Kidney (tissue), 13 donors: ENCODE measurements at regions not wholly inside any gene's neighbourhood (a gene's known extent, or its start where the extent isn't known, plus 50 kb on each side); places are given as distances from the start of the nearest gene placed in this dataset.
"Not testable (repeated sequence)": the region's sequence is repeated elsewhere in the genome, so short reads cannot be mapped to it uniquely, and the experiment has no call there.

ENCODE experiments used
- DNase-seq, 5 donors: peaks; one replicate each; pipeline ENCODE4 v3.0.0-alpha.2; 2013 to 2020
- FAIRE-seq: peaks from 2 replicates; lab custom pipeline; 2012; peaks lifted over from hg19 to GRCh38; lab: Jason Lieb, UNC
- H3K27ac ChIP-seq, 2 donors: one replicate each; pipeline ENCODE4 v1.7.0; 2013; ENCODE audit warnings: low read depth in 2 of 2, low read length in 2 of 2, inconsistent platforms in 1 of 2
- H3K27me3 ChIP-seq: one replicate; pipeline ENCODE4 v1.7.1; 2013; ENCODE audit warnings: low read length, inconsistent platforms; ENCODE audit not compliant: control insufficient read depth, insufficient read depth
- H3K36me3 ChIP-seq, 3 donors: one replicate each; pipeline versions ENCODE4 v1.7.0 to v1.7.1; 2013; ENCODE audit warnings: low read length in 3 of 3, control low read depth in 1 of 3, inconsistent platforms in 1 of 3; ENCODE audit not compliant: insufficient read depth in 3 of 3, control insufficient read depth in 2 of 3
- H3K4me1 ChIP-seq, 3 donors: one replicate each; pipeline versions ENCODE4 v1.7.0 to v1.7.1; 2013; ENCODE audit warnings: low read length in 3 of 3, inconsistent platforms in 1 of 3, low read depth in 1 of 3; ENCODE audit not compliant: control insufficient read depth in 2 of 3, insufficient read depth in 2 of 3
- H3K4me3 ChIP-seq, 3 donors: one replicate each; pipeline versions ENCODE4 v1.7.0 to v1.8.1; 2013; ENCODE audit warnings: low read length in 3 of 3, control low read depth in 1 of 3, inconsistent platforms in 1 of 3
- H3K9ac ChIP-seq, 3 donors: one replicate each; pipeline versions ENCODE4 v1.7.0 to v1.7.1; 2013; ENCODE audit warnings: low read length in 3 of 3, control low read depth in 1 of 3, inconsistent platforms in 1 of 3
- H3K9me3 ChIP-seq, 3 donors: one replicate each; pipeline versions ENCODE4 v1.7.0 to v1.7.1; 2013; ENCODE audit warnings: low read length in 3 of 3, control low read depth in 1 of 3, inconsistent platforms in 1 of 3; ENCODE audit not compliant: control insufficient read depth in 2 of 3, insufficient read depth in 1 of 3
- intact Hi-C: fragments of 100-400 bp; cut with DNase I; formaldehyde crosslinking; loops from one replicate; pipeline ENCODE4 v1.11.1; 2022
- TF ChIP-seq, protein P1 (sequence below): IDR thresholded peaks from 3 replicates; pipeline ENCODE4 v1.5.1; 2012; ENCODE audit warnings: mild to moderate bottlenecking, moderate library complexity, borderline replicate concordance; ENCODE audit not compliant: insufficient read depth; ENCODE audit errors: extremely low read depth
- donor health status: control.
- donor health status: control.
- donor health status: control.
- donor health status: control.
- donor health status: control.
- donor health status: DM: yes; HTN: yes; CAD: no.
- donor health status: Normal renal cell carcinoma (clear cell type).

DNA sequence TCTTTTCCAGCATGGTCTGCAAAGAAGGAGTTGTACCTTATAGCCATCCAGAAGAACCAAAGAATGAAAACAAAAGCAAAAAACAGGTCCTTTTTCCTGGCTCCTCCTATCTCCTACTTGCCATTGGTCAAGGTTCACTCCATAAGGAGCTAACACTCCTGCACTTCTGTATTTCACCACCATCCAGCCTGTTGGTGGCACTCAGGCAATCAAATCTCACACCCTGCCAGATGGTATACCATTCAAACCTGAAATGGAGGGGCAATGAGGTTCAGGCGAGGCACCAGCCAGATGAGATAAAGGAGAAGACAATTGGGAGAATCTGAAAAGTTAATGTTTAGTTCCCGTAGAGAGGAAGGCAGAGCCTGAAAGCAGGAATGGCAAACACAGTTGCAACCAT, 203.8 kb downstream of the ALDH8A1 start:
- no peak overlapping the region for H3K27ac ChIP-seq
- no peaks in the 10 kb centered on the region for H3K36me3 ChIP-seq
- H3K4me1 ChIP-seq, result peaks cover 0 to 7% (median 0%) of the 10 kb centered on the region in 3 donors
- H3K4me3 ChIP-seq, result no peak overlapping the region
- intact Hi-C loops, result no loop called here
- no peak for FAIRE-seq
- no peak for DNase-seq
- H3K9me3 ChIP-seq, result no peaks in the 10 kb centered on the region
- TF ChIP-seq, protein P1, sequence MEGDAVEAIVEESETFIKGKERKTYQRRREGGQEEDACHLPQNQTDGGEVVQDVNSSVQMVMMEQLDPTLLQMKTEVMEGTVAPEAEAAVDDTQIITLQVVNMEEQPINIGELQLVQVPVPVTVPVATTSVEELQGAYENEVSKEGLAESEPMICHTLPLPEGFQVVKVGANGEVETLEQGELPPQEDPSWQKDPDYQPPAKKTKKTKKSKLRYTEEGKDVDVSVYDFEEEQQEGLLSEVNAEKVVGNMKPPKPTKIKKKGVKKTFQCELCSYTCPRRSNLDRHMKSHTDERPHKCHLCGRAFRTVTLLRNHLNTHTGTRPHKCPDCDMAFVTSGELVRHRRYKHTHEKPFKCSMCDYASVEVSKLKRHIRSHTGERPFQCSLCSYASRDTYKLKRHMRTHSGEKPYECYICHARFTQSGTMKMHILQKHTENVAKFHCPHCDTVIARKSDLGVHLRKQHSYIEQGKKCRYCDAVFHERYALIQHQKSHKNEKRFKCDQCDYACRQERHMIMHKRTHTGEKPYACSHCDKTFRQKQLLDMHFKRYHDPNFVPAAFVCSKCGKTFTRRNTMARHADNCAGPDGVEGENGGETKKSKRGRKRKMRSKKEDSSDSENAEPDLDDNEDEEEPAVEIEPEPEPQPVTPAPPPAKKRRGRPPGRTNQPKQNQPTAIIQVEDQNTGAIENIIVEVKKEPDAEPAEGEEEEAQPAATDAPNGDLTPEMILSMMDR, result no peak
- no peak overlapping the region for H3K9ac ChIP-seq
- H3K27me3 ChIP-seq, result no peaks in the 10 kb centered on the region

DNA sequence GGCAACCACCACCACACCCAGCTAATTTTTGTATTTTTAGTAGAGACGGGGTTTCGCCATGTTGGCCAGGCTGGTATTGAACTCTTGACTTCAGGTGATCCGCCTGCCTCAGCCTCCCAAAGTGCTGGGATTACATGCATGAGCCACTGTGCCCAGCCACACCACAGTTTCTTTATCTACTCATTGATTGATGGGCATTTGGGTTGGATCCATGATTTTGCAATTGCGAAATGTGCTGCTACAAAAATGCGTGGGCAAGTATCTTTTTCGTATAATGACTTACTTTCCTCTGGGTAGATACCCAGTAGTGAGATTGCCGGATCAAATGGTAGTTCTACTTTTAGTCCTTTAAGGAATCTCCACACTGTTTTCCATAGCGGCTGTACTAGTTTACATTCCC, 204.7 kb downstream of the ALDH8A1 start:
- H3K9ac ChIP-seq, H3K36me3 ChIP-seq, FAIRE-seq, H3K9me3 ChIP-seq, H3K27ac ChIP-seq, intact Hi-C loops, DNase-seq, H3K4me1 ChIP-seq, H3K4me3 ChIP-seq, H3K27me3 ChIP-seq: not testable (repeated sequence)

DNA sequence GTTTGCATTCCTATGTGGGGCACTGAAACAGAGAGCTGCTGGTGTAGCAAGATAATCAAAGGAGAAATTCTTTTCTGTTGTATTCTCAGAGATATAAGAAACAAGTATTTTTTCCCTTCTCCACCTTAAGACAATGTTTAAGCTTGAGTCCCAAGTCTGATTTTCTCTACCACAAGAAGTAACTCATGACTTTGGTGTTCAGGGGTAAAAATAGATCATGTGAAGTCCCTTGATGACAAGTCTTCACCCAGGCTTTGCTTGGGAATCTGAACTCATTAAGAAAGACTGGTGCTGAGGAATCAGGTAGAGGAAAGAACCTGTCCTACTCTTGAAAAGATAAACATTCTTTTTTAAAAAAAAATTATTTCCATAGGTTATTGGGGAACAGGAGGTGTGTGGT, 205.6 kb downstream of the ALDH8A1 start:
- FAIRE-seq, result no peak
- TF ChIP-seq, protein P1, result no peak

DNA sequence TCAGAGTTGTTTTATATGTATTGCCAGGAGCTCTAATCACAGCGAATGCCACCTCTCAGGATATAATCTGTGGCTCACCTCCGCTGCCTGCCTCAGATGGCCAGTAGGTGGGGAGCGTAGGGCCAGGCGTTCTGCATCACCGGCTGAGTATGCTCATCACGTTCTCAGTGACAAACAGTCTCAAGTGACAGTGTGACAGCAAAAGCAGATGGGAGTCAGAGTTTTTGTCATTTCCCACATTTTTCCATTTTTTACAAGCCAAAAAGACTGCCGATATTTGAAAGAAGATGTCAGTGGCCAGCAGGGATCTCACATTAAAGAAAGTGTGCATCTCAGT, 208.7 kb downstream of the ALDH8A1 start:
- intact Hi-C loops, result no loop called here
- TF ChIP-seq, protein P1, result peak; percentile 39
- H3K9ac ChIP-seq, result no peak overlapping the region
- no peaks in the 10 kb centered on the region for H3K36me3 ChIP-seq
- DNase-seq (peak; percentile 48 to 71 (median 55)), FAIRE-seq (no peak)
- H3K9me3 ChIP-seq, result no peaks in the 10 kb centered on the region
- peak overlapping the region in 1 of 3 donors; percentile 11 for H3K4me3 ChIP-seq
- H3K4me1 ChIP-seq, result peaks cover 0 to 7% (median 0%) of the 10 kb centered on the region in 3 donors
- no peaks in the 10 kb centered on the region for H3K27me3 ChIP-seq
- peak overlapping the region in 1 of 2 donors; percentile 38 for H3K27ac ChIP-seq

More for the DNA sequence above, 205.6 kb downstream of the ALDH8A1 start:
- Histone ChIP-seq H3K9me3 (no peaks in the 10 kb centered on the region), H3K27ac (no peak overlapping the region), H3K4me3 (no peak overlapping the region), H3K36me3 (no peaks in the 10 kb centered on the region), H3K4me1 (peaks cover 0 to 7% (median 0%) of the 10 kb centered on the region in 3 donors), H3K27me3 (no peaks in the 10 kb centered on the region), H3K9ac (no peak overlapping the region)
- no peak for DNase-seq
- intact Hi-C loops, result no loop called here
